Trophoblast cell (in vitro differentiated cells and primary cell): ENCODE measurements at regions not wholly inside any gene's neighbourhood (a gene's known extent, or its start where the extent isn't known, plus 50 kb on each side); places are given as distances from the start of the nearest gene placed in this dataset.

Experiments used
- DNase-seq, 2 donors: peaks; one replicate each; pipeline ENCODE4 v3.0.0-alpha.2; 2016
- H2AFZ ChIP-seq: 2 replicates; pipeline ENCODE4 v1.6.1; 2013; ENCODE audit warnings: low read length, moderate library complexity, mild to moderate bottlenecking; ENCODE audit not compliant: insufficient read depth, poor library complexity
- H2AK5ac ChIP-seq: 2 replicates; pipeline ENCODE4 v1.6.1; 2013; ENCODE audit warnings: mild to moderate bottlenecking, low read length
- H2BK120ac ChIP-seq: 2 replicates; pipeline ENCODE4 v1.6.1; 2013; ENCODE audit warnings: low read length, mild to moderate bottlenecking, moderate library complexity; ENCODE audit not compliant: insufficient read depth, poor library complexity
- H2BK12ac ChIP-seq: 2 replicates; pipeline ENCODE4 v1.6.1; 2013; ENCODE audit warnings: mild to moderate bottlenecking, low read length, moderate library complexity
- H2BK5ac ChIP-seq: 2 replicates; pipeline ENCODE4 v1.6.1; 2013; ENCODE audit warnings: low read length, low read depth, moderate library complexity, mild to moderate bottlenecking; ENCODE audit not compliant: poor library complexity
- H3K14ac ChIP-seq: 2 replicates; pipeline ENCODE4 v1.6.1; 2013; ENCODE audit warnings: mild to moderate bottlenecking, low read length
- H3K18ac ChIP-seq: 2 replicates; pipeline ENCODE4 v1.6.1; 2013; ENCODE audit warnings: mild to moderate bottlenecking, low read length
- H3K23ac ChIP-seq: 2 replicates; pipeline ENCODE4 v1.6.1; 2013; ENCODE audit warnings: low read length
- H3K27ac ChIP-seq: 2 replicates; pipeline ENCODE4 v1.5.1; 2013; ENCODE audit warnings: low read depth, mild to moderate bottlenecking, inconsistent platforms, low read length, moderate library complexity
- H3K27me3 ChIP-seq: 2 replicates; pipeline ENCODE4 v1.6.1; 2013; ENCODE audit warnings: inconsistent platforms, mild to moderate bottlenecking, low read length, moderate library complexity; ENCODE audit not compliant: insufficient read depth
- H3K36me3 ChIP-seq, 2 experiments: 1 replicate in 1 of 2; 2 replicates in 1 of 2; pipeline ENCODE4 v1.6.1; 2013; ENCODE audit warnings: low read length in 2 of 2, mild to moderate bottlenecking in 2 of 2, moderate library complexity in 1 of 2; ENCODE audit not compliant: insufficient read depth in 2 of 2, control insufficient read depth in 1 of 2
- H3K4ac ChIP-seq: 2 replicates; pipeline ENCODE4 v1.6.1; 2013; ENCODE audit warnings: low read depth, mild to moderate bottlenecking, low read length, moderate library complexity
- H3K4me1 ChIP-seq, 2 experiments: 1 replicate in 1 of 2; 2 replicates in 1 of 2; pipeline ENCODE4 v1.6.1; 2013; ENCODE audit warnings: low read length in 2 of 2, mild to moderate bottlenecking in 2 of 2, moderate library complexity in 1 of 2; ENCODE audit not compliant: insufficient read depth in 2 of 2, control insufficient read depth in 1 of 2
- H3K4me2 ChIP-seq: 2 replicates; pipeline ENCODE4 v1.6.1; 2013; ENCODE audit warnings: inconsistent platforms, mild to moderate bottlenecking, low read length, moderate library complexity
- H3K4me3 ChIP-seq: 2 replicates; pipeline ENCODE4 v1.5.1; 2013; ENCODE audit warnings: mild to moderate bottlenecking, low read depth, low read length, inconsistent platforms
- H3K79me1 ChIP-seq: one replicate; pipeline ENCODE4 v1.6.1; 2013; ENCODE audit warnings: low read length
- H3K79me2 ChIP-seq: 2 replicates; pipeline ENCODE4 v1.6.1; 2013; ENCODE audit warnings: low read length, mild to moderate bottlenecking; ENCODE audit not compliant: control insufficient read depth, insufficient read depth, poor library complexity
- H3K9ac ChIP-seq: 2 replicates; pipeline ENCODE4 v1.6.1; 2013; ENCODE audit warnings: mild to moderate bottlenecking, low read length
- H3K9me3 ChIP-seq: 2 replicates; pipeline ENCODE4 v1.6.1; 2013; ENCODE audit warnings: low read depth, mild to moderate bottlenecking, control low read depth, inconsistent platforms, low read length; ENCODE audit not compliant: insufficient read depth
- H4K12ac ChIP-seq: 2 replicates; pipeline ENCODE4 v1.6.1; 2013; ENCODE audit warnings: low read depth, mild to moderate bottlenecking, low read length, moderate library complexity
- H4K8ac ChIP-seq: 2 replicates; pipeline ENCODE4 v1.6.1; 2013; ENCODE audit warnings: low read depth, mild to moderate bottlenecking, low read length, moderate library complexity
- H4K91ac ChIP-seq: one replicate; pipeline ENCODE4 v1.6.1; 2013; ENCODE audit warnings: low read depth, mild to moderate bottlenecking, low read length, moderate library complexity
- WGBS: extraction: QIAGEN DNeasy Blood & Tissue Kit; methylation state at CpG from one replicate; pipeline ENCODE4 v1.1.7; 2013; ENCODE audit warnings: missing lambda C conversion rate; ENCODE audit not compliant: insufficient read length, insufficient coverage; ENCODE audit errors: extremely low coverage; 5-methylcytosine and 5-hydroxymethylcytosine counted together

GRCh38 chr2:2705871-2706270, 374.8 kb upstream of the MYT1L start:
- H3K79me2 ChIP-seq = no peaks in the 10 kb centered on the region
- H3K4me2 ChIP-seq = no peak overlapping the region
- H3K4me3 ChIP-seq = no peak overlapping the region
- no peaks in the 10 kb centered on the region for H3K4me1 ChIP-seq
- H3K36me3 ChIP-seq = no peaks in the 10 kb centered on the region
- H2AK5ac ChIP-seq = no peak overlapping the region
- no peak overlapping the region for H3K4ac ChIP-seq
- no peak overlapping the region for H2AFZ ChIP-seq
- no CpG with 5 or more reads among the region's 10 CpGs for WGBS
- no peak overlapping the region for H4K12ac ChIP-seq
- H2BK5ac ChIP-seq = no peak overlapping the region
- H3K27me3 ChIP-seq = no peaks in the 10 kb centered on the region
- H2BK12ac ChIP-seq = no peak overlapping the region
- no peak overlapping the region for H2BK120ac ChIP-seq
- no peak overlapping the region for H3K14ac ChIP-seq
- no peak overlapping the region for H4K91ac ChIP-seq
- no peak overlapping the region for H3K9ac ChIP-seq
- DNase-seq = no peak
- no peak overlapping the region for H3K18ac ChIP-seq
- H3K27ac ChIP-seq = no peak overlapping the region
- no peaks in the 10 kb centered on the region for H3K79me1 ChIP-seq
- no peak overlapping the region for H4K8ac ChIP-seq
- no peak overlapping the region for H3K23ac ChIP-seq
- H3K9me3 ChIP-seq = peaks cover 4% of the 10 kb centered on the region

GRCh38 chr2:2704428-2705090, 373.5 kb upstream of the MYT1L start:
- Histone ChIP-seq H2BK5ac (no peak overlapping the region), H3K27ac (no peak overlapping the region), H2BK120ac (no peak overlapping the region), H3K18ac (no peak overlapping the region), H3K36me3 (no peaks in the 10 kb centered on the region), H3K27me3 (no peaks in the 10 kb centered on the region), H3K79me2 (no peaks in the 10 kb centered on the region), H2AK5ac (no peak overlapping the region), H2AFZ (no peak overlapping the region), H4K8ac (no peak overlapping the region), H4K91ac (no peak overlapping the region), H3K9ac (no peak overlapping the region), H3K14ac (no peak overlapping the region), H3K23ac (no peak overlapping the region), H4K12ac (no peak overlapping the region), H3K4me2 (no peak overlapping the region), H3K79me1 (no peaks in the 10 kb centered on the region), H3K4ac (no peak overlapping the region), H3K4me1 (no peaks in the 10 kb centered on the region), H3K4me3 (no peak overlapping the region), H2BK12ac (no peak overlapping the region), H3K9me3 (peaks cover under 1% of the 10 kb centered on the region)
- no peak for DNase-seq
- WGBS = no CpG with 5 or more reads among the region's 13 CpGs

GRCh38 chr2:2703762-2704427, 372.8 kb upstream of the MYT1L start:
- H3K36me3 ChIP-seq = no peaks in the 10 kb centered on the region
- no peak overlapping the region for H4K91ac ChIP-seq
- H2BK5ac ChIP-seq = no peak overlapping the region
- H3K4me1 ChIP-seq = no peaks in the 10 kb centered on the region
- H3K9ac ChIP-seq = no peak overlapping the region
- H3K4me2 ChIP-seq = no peak overlapping the region
- no peak overlapping the region for H3K18ac ChIP-seq
- H4K12ac ChIP-seq = no peak overlapping the region
- H3K79me2 ChIP-seq = no peaks in the 10 kb centered on the region
- H3K9me3 ChIP-seq = no peaks in the 10 kb centered on the region
- H3K14ac ChIP-seq = no peak overlapping the region
- H2AK5ac ChIP-seq = no peak overlapping the region
- no peak overlapping the region for H3K27ac ChIP-seq
- no peak overlapping the region for H2BK12ac ChIP-seq
- no peaks in the 10 kb centered on the region for H3K79me1 ChIP-seq
- H3K4me3 ChIP-seq = no peak overlapping the region
- WGBS = no CpG with 5 or more reads among the region's 17 CpGs
- H2AFZ ChIP-seq = no peak overlapping the region
- no peak for DNase-seq
- no peak overlapping the region for H3K4ac ChIP-seq
- H4K8ac ChIP-seq = no peak overlapping the region
- no peaks in the 10 kb centered on the region for H3K27me3 ChIP-seq
- no peak overlapping the region for H2BK120ac ChIP-seq
- H3K23ac ChIP-seq = no peak overlapping the region

- Histone ChIP-seq H3K9me3 (no peaks in the 10 kb centered on the region), H3K27me3 (no peaks in the 10 kb centered on the region), H3K4me2 (no peak overlapping the region), H3K36me3 (no peaks in the 10 kb centered on the region), H3K23ac (no peak overlapping the region), H3K27ac (no peak overlapping the region), H4K8ac (no peak overlapping the region), H3K18ac (no peak overlapping the region), H3K79me1 (no peaks in the 10 kb centered on the region), H2BK5ac (no peak overlapping the region), H2BK12ac (no peak overlapping the region), H4K91ac (no peak overlapping the region), H3K4ac (no peak overlapping the region), H3K4me3 (no peak overlapping the region), H4K12ac (no peak overlapping the region), H3K9ac (no peak overlapping the region), H2AK5ac (no peak overlapping the region), H3K14ac (no peak overlapping the region), H2AFZ (no peak overlapping the region), H3K79me2 (no peaks in the 10 kb centered on the region), H2BK120ac (no peak overlapping the region), H3K4me1 (no peaks in the 10 kb centered on the region)
- no CpG with 5 or more reads among the region's 7 CpGs for WGBS
- no peak for DNase-seq
Measured at GRCh38 chr2:2703172-2703571, 372.1 kb upstream of the MYT1L start.
